SK-N-MC (cell line): ENCODE measurements at regions not wholly inside any gene's neighbourhood (a gene's known extent, or its start where the extent isn't known, plus 50 kb on each side); places are given as distances from the start of the nearest gene placed in this dataset.

ENCODE experiments used
- EZH2 ChIP-seq: fragments of 200-600 bp; sonication (generic); IDR thresholded peaks from one replicate; pipeline ENCODE4 v1.6.1; 2017; ENCODE audit warnings: antibody characterized with exemption
- POLR2AphosphoS5 ChIP-seq: IDR thresholded peaks from 2 replicates; pipeline ENCODE4 v1.6.1; 2012; ENCODE audit warnings: mild to moderate bottlenecking, low read depth, low read length, borderline replicate concordance

DNA sequence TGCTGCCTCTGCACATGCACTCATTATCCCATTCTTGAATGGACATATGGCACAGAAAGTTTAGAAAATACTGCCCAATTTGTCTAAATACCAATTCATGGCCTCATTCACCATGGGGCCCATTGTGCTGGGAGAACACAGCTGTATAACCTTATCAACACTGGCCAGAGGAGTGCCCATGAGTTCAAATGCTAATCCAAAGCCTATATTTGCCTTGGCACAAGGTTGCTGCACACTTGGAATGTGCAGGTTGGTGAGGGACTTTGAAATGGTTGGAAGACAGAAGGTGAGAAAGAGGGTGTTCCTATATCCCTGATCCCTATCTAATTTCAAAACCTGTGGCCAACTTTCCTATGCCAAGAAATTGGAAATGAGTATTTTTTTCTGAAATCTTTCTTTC lies 693.9 kb upstream of the ID2 start:
- no peak for TF ChIP-seq EZH2
- TF ChIP-seq POLR2AphosphoS5, result no peak
